NCI-H1092 treated with DMSO at 0.1 percent for 48 hours (cell line): ENCODE measurements at regions not wholly inside any gene's neighbourhood (a gene's known extent, or its start where the extent isn't known, plus 50 kb on each side); places are given as distances from the start of the nearest gene placed in this dataset.

Source experiments
- DNase-seq: peaks from one replicate; lab custom pipeline; 2025; lab: John Stamatoyannopoulos, UW

DNA sequence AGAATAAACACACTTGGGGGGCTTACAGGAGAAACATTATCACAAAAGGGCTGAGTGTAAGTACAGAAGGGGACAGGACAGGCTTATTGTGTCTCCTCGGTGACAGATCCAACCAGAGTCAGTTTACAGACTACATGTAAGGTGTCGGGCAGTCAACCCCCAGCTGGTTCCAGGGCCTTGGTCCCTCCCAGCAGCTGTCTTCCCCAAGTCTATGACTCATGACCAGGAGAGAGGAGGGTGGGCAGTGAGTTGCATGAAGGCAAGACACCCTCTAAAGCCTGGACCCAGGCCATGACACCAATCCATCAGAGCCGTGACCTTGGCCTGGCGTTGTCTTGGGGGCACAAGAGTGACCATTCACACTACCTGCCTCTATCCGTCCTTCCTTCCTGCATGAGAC is 276.2 kb upstream of the CCL2 start:
- DNase-seq: no peak

GRCh38 chr17:33980193-33980592 is 274.9 kb upstream of the CCL2 start:
- no peak for DNase-seq

DNA sequence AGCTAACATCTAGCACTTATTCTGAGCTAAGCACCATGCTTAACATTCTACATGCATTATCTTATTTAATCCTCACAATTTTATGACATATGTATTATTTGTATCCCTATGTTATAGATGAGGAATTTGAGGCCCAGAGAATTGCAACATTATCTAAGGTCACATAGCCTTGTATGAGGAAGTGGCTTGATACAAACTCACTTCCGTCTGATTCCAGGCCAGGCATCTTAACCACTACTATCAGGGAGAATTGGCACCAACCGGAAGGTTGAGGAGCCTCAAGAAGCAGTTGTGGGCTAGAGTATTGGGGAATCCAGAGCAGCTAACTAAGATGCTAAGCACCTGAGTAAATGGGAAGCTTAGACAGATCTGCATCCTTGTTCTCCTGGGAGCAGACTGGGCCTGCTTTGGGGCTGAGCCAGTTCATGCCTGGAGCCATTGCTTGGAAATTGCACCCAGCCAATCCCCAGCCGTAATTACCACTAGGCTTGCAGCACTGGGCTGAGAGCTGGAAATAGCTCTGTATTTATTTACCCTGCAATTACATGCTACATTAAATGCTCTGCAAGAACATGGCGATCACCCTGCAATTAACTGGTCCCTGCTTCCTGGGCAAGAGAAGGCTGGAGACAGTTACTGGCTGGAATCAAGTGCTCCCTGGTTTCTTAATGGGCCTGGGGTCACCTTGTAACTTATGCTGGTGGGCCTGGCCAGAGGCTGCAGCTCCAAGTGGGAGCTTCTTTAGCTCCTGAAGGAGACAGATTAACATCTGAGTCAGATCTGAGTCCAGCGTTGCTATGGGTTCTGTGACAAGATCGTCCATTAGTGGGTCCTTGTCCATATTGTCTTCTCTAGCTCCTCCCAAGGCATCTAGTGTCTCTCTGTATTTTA is 273.1 kb upstream of the CCL2 start:
- DNase-seq: peak; percentile 34

GRCh38 chr17:33982909-33983308 is 272.2 kb upstream of the CCL2 start:
- no peak for DNase-seq

DNA sequence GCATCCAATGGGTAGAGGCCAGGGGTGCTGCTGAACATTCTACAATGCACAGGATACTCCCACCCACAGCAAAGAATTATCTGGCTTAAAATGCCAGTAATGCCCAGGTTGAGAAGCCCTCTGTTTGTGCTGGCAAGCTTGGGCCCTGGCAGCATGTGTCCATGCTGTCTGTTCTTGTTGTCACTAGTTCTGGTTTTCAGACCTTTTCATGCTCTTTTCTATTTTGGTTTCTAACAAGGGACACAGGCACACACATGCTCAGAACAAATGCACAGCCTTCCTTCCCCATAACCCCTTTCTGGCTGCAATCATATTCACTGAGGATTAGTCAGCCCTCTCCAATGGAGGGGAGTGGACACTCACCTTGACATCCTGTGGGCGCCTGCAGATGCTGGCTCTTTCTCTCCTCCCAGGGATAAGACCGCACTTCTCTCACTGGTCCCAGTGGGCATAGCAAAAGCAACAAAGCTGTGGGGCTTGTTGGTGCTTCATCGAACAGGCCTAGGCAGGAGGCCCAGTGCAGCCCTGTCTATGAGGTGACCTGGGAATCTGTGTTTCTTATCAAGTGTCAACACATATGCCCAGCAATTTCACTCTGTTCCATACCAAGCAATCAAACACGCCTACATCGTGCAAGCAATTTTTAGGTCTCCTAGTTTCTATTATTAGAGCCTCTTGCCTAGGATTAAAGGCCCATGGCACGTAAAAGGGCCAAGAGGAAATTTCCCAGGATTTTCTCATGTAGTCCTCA is 271.1 kb upstream of the CCL2 start:
- no peak for DNase-seq

GRCh38 chr17:33986088-33986487 is 269.0 kb upstream of the CCL2 start:
- no peak for DNase-seq

- DNase-seq: no peak
Observed at GRCh38 chr17:33986566-33986965, 268.5 kb upstream of the CCL2 start.

GRCh38 chr17:33987162-33987561 is 267.9 kb upstream of the CCL2 start:
- DNase-seq: no peak

DNA sequence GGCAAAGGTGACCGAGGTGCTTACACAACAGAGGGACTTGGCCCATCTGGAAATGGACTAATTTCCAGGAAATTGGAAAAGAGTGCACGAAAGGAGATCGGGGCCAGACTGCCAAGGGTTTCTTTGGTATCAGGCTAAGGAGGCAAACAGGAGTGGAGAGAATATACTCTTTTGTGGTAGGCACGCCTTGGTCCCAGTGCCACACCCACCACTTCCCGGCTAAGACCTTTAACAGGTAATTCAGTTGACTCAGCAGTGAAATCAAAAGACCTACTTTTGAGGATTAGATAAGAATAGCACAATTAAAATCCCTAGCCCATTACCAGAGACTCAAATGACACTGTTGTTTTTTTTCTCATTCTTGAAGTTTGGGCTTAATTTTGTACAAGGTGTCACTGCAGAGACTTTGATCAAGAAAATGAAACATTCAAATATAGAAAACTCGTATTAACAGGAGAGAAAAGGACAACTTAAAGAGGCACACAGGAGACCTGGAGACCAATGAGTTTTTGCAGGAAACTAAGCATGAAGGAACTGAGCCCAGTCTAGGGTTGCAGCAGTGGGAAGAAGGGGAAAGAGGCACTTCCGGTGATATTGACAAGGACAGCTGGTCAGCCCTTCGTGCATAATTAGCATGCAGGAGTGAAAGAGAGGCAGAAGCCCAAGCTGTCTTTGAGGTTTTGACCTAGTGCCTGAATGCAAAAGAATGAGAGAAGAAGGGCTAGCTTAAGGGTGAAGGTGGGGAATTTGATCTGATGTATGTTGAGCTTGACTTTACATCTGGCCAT is 265.5 kb upstream of the CCL2 start:
- DNase-seq: no peak

DNA sequence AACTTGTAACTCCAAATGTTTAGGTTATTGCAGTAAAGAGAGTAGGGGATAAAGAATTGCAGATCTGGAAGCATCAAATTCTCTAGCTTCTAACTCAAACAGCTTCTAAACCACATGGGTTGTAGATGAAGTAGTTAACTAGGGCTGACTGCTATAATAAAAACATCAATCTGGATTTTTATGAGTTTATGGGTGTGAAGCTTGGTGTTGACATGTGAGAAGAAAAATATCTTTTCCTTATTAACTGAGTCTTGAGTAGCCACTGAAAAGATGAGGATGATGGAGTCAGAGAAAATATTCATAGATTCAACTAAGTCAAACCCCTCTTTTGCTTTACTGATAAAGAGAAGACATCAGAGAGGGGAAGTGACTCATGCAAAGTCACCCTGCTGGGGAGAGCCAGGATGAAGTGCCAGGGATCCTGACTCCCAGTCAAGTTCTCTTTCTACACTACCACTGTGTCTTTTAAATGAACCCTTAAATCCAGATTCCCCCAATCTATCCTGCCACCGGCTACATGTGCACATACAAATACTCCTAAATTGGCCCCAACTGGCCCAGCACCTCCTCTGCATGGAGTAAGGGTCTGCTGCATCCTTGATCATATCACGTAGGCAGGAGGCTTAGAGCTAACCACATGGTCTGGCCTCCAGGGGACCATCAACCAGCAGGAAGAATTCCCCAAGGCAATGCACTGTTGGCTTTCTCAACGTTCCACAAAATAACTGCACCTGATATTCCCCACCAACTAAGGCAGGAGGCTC is 264.0 kb upstream of the CCL2 start:
- no peak for DNase-seq

DNA sequence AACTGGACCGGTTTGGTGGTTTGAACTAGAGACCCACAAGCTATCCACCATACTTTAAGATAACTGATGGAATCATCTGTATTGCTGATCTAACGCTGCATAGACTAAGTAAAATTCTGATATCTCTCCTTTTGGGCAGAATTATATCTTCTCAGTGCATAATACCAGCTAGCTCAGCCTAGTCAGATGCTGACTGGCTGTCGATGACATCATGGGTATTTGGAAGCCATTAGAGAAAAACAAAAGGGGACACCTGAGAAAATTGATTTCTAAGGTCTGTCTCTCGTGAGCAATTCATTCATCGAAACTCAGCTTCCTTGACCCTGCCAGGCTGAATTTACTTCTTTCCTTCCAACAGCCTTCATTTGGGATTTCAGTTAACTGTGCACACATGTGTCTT is 263.0 kb upstream of the CCL2 start:
- no peak for DNase-seq

GRCh38 chr17:34000639-34001038 is 254.4 kb upstream of the CCL2 start:
- no peak for DNase-seq

DNA sequence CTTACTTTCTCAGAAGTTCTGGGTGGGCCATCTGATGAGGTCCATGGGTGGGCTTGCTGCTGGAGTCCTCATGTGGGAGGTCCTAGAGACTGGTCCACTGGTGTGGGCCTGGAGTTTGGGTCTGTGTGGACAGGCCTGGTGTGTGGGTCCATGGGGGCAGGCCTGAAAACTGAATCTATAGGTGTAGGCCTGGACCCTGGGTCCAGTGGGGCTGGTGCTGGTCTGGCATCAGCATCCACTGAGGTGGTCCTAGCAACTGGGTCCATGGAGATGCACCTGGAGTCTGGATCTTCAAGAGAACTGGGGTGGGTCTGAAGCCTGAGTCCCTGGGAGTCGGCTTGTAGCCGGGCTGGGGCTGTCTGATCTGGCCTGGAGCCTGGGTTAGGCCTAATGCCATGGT is 253.8 kb upstream of the CCL2 start:
- no peak for DNase-seq

DNA sequence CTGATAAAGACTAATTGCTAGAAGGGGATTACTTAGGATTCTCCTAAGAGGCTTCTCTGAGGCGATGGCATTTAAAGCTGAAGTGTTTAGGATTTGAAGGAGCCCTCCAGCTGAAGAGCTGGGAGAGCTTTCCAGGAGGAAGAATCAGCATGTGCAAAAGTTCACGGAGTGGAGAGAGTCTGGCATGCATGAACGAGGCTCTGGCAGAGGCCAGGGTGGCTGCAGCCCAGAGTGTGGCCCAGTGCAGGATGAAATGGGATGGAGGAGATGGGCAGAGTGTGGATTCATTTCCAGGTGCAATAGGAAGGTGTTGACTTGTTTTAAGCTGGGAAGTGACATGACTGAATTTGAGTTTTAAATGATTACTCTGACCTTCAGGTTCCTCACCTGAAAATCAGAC is 249.0 kb upstream of the CCL2 start:
- no peak for DNase-seq

GRCh38 chr17:34008125-34008524 is 247.0 kb upstream of the CCL2 start:
- DNase-seq: no peak

GRCh38 chr17:34009912-34010311 is 245.2 kb upstream of the CCL2 start:
- no peak for DNase-seq

GRCh38 chr17:34010534-34010933 is 244.6 kb upstream of the CCL2 start:
- no peak for DNase-seq

DNA sequence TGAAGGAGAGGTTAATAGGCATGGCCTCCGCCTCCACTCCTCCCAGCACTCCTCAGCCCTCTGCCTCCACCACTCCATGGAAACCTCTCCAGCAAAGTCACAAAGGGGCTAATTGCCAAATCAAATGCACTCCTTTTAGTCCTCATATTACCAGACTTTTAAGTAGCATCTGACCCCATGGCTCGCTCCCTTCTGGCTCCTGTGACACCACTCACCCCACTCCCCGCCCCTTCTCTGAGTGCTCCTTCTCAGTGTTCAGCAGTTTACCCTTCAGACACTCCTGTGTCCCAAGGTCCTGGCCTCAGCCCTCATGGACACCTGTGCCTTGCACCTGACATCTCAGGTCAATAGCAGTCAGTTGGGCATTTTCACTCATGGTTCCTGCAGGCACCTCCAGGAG is 243.5 kb upstream of the CCL2 start:
- DNase-seq: no peak

GRCh38 chr17:34012709-34013375 is 242.2 kb upstream of the CCL2 start:
- no peak for DNase-seq

DNA sequence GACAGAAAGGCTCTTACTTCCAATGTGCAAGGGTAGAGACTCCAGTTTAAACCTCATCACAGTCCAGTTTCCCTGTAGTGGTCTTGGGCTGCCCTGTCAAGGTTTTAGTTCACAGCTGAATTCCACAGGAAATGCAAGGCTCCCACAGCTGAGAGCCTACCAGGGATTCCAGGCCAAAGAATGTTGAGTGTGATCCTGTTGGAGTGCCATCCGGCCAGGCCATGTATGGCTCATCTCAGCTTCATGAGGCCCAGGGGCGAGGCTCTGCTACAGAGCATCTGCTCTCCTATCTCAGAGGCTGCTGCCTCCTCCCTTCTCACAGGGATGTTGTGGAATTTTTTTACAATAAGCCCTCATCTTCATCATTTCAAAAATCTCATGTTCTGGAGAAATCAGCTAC is 239.8 kb upstream of the CCL2 start:
- DNase-seq: no peak

- no peak for DNase-seq
Observed at GRCh38 chr17:34024386-34024785, 230.7 kb upstream of the CCL2 start.
